ENCODE measurements at regions not wholly inside any gene's neighbourhood (a gene's known extent, or its start where the extent isn't known, plus 50 kb on each side); places are given as distances from the start of the nearest gene placed in this dataset.

GRCh38 chr15:93417156-93417555 is 328.1 kb upstream of the RGMA start:
- no peak for DNase-seq (ENCODE audit: insufficient read length, low spot score)
- FAIRE-seq = no peak

GRCh38 chr15:93415576-93415975 is 326.6 kb upstream of the RGMA start:
- FAIRE-seq (no peak), DNase-seq (ENCODE audit: insufficient read length, low spot score) (no peak)

- no peak for FAIRE-seq
- no peak for DNase-seq (ENCODE audit: insufficient read length, low spot score)
Measured at GRCh38 chr15:93414576-93415231, 325.7 kb upstream of the RGMA start.

GRCh38 chr15:93413745-93414144 is 324.7 kb upstream of the RGMA start:
- FAIRE-seq (no peak), DNase-seq (ENCODE audit: insufficient read length, low spot score) (no peak)

GRCh38 chr15:93399121-93399520 is 310.1 kb upstream of the RGMA start:
- DNase-seq (ENCODE audit: insufficient read length, low spot score) (no peak), FAIRE-seq (no peak)

GRCh38 chr15:93389211-93389610 is 300.2 kb upstream of the RGMA start:
- DNase-seq (ENCODE audit: insufficient read length, low spot score) = no peak
- no peak for FAIRE-seq

- FAIRE-seq (no peak), DNase-seq (ENCODE audit: insufficient read length, low spot score) (no peak)
Measured at GRCh38 chr15:93384886-93385285, 295.9 kb upstream of the RGMA start.

- DNase-seq (ENCODE audit: insufficient read length, low spot score) (no peak), FAIRE-seq (no peak)
Measured at GRCh38 chr15:93382200-93382820, 293.3 kb upstream of the RGMA start.

GRCh38 chr15:93378558-93378957 is 289.5 kb upstream of the RGMA start:
- FAIRE-seq (no peak), DNase-seq (ENCODE audit: insufficient read length, low spot score) (no peak)

GRCh38 chr15:93372865-93373223 is 283.8 kb upstream of the RGMA start:
- DNase-seq (ENCODE audit: insufficient read length, low spot score) = no peak
- no peak for FAIRE-seq

GRCh38 chr15:93372208-93372864 is 283.3 kb upstream of the RGMA start:
- no peak for FAIRE-seq
- no peak for DNase-seq (ENCODE audit: insufficient read length, low spot score)

- FAIRE-seq = no peak
- no peak for DNase-seq (ENCODE audit: insufficient read length, low spot score)
Measured at GRCh38 chr15:93366387-93367100, 277.5 kb upstream of the RGMA start.

GRCh38 chr15:93362821-93363220 is 273.8 kb upstream of the RGMA start:
- FAIRE-seq (no peak), DNase-seq (ENCODE audit: insufficient read length, low spot score) (no peak)

- no peak for DNase-seq (ENCODE audit: insufficient read length, low spot score)
- no peak for FAIRE-seq
Measured at GRCh38 chr15:93362203-93362602, 273.2 kb upstream of the RGMA start.

- no peak for DNase-seq (ENCODE audit: insufficient read length, low spot score)
- FAIRE-seq = no peak
Measured at GRCh38 chr15:93361703-93362102, 272.7 kb upstream of the RGMA start.

GRCh38 chr15:93360976-93361375 is 272.0 kb upstream of the RGMA start:
- no peak for FAIRE-seq

GRCh38 chr15:93360318-93360717 is 271.3 kb upstream of the RGMA start:
- no peak for FAIRE-seq
- DNase-seq (ENCODE audit: insufficient read length, low spot score) = no peak

More at GRCh38 chr15:93360976-93361375, 272.0 kb upstream of the RGMA start:
- no peak for DNase-seq (ENCODE audit: insufficient read length, low spot score)

GRCh38 chr15:93359425-93360131 is 270.6 kb upstream of the RGMA start:
- no peak for FAIRE-seq
- DNase-seq (ENCODE audit: insufficient read length, low spot score) = no peak

GRCh38 chr15:93359060-93359408 is 270.0 kb upstream of the RGMA start:
- FAIRE-seq = no peak
- DNase-seq (ENCODE audit: insufficient read length, low spot score) = no peak

- no peak for DNase-seq (ENCODE audit: insufficient read length, low spot score)
- FAIRE-seq = no peak
Measured at GRCh38 chr15:93358166-93359059, 269.4 kb upstream of the RGMA start.
